ENCODE measurements at regions not wholly inside any gene's neighbourhood (a gene's known extent, or its start where the extent isn't known, plus 50 kb on each side); places are given as distances from the start of the nearest gene placed in this dataset.

DNA sequence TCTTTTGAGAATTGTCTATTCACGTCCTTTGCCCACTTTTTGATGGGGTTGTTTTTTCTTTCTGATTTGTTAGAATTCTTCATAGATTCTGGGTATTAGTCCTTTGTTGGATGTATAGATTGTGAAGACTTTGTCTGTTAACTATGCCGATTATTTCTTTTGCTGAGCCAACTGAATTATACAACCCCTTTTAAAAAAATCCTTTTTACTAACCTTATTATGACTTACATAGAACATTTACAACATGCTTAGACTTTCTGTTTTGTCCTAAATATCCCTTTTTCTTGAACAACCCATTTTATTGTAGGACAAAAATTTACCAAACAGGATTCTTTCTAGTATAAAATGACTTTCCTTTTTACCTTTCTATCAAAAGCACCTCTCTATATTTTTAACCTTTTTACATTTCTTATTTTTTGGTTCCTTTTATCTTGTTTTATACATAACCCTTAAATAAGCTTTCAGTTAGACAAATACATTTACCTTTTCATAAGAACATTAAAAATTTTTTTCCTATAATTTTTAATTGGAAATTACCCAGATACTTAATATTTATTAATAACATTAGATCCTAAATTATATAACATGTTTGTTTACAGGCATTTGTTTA, 70.4 kb upstream of the TTLL7 start:
- no peak for TF ChIP-seq POLR2A (IDR thresholded peaks at IDR 0.05)
- no peak for TF ChIP-seq POLR2AphosphoS5 (IDR thresholded peaks at IDR 0.05)

Measured in prostate gland (tissue), 1 donor.